GM13977 (cell line): ENCODE measurements at regions not wholly inside any gene's neighbourhood (a gene's known extent, or its start where the extent isn't known, plus 50 kb on each side); places are given as distances from the start of the nearest gene placed in this dataset.

Source experiments
- DNase-seq: peaks from one replicate; pipeline ENCODE4 v3.0.0; 2012; ENCODE audit warnings: low spot score
- CTCF ChIP-seq: IDR thresholded peaks from 2 replicates; pipeline ENCODE4 v1.5.1; 2012; ENCODE audit warnings: mild to moderate bottlenecking, control low read depth; ENCODE audit not compliant: insufficient read depth; ENCODE audit errors: extremely low read depth, missing control alignments
- in situ Hi-C: fragments of 300-500 bp; cut with MboI; formaldehyde crosslinking; loops from one replicate; pipeline ENCODE4 v1.12.0; 2022; ENCODE audit warnings: low sequenced_read_pairs, low pct_unique_long_range_greater_than_20kb, mixed read lengths, inconsistent platforms; ENCODE audit not compliant: unreplicated experiment

GRCh38 chr1:184827600-184828368, 73.1 kb upstream of the EDEM3 start:
- TF ChIP-seq CTCF, result no peak
- no peak for DNase-seq
- in situ Hi-C loops, result no loop called here

GRCh38 chr1:184826001-184826400, 71.3 kb upstream of the EDEM3 start:
- in situ Hi-C loops, result no loop called here
- TF ChIP-seq CTCF, result no peak
- no peak for DNase-seq

GRCh38 chr1:184825571-184825970, 70.9 kb upstream of the EDEM3 start:
- no peak for TF ChIP-seq CTCF
- DNase-seq, result no peak
- in situ Hi-C loops, result no loop called here

GRCh38 chr1:184824691-184825323, 70.1 kb upstream of the EDEM3 start:
- DNase-seq, result no peak
- TF ChIP-seq CTCF, result no peak
- in situ Hi-C loops, result loop anchor here (25.0 kb wide), 2 partner anchors 337 to 862 kb away; partner anchors contain the start of genes SWT1 and TRMT1L

GRCh38 chr1:184823080-184823479, 68.4 kb upstream of the EDEM3 start:
- in situ Hi-C loops, result loop anchor here (25.0 kb wide), 2 partner anchors 339 to 864 kb away; partner anchors contain the start of genes SWT1 and TRMT1L
- TF ChIP-seq CTCF, result no peak
- no peak for DNase-seq

- no peak for DNase-seq
- in situ Hi-C loops, result loop anchor here (25.0 kb wide), 2 partner anchors 340 to 865 kb away; partner anchors contain the start of genes SWT1 and TRMT1L
- no peak for TF ChIP-seq CTCF
These were observed 67.6 kb upstream of the EDEM3 start for GRCh38 chr1:184822267-184822666.
